HT-29 (cell line): ENCODE measurements at regions not wholly inside any gene's neighbourhood (a gene's known extent, or its start where the extent isn't known, plus 50 kb on each side); places are given as distances from the start of the nearest gene placed in this dataset.
A peak's percentile ranks its signal among the peaks of the same experiment; 100 is the strongest.
"Not testable (repeated sequence)": the region's sequence is repeated elsewhere in the genome, so short reads cannot be mapped to it uniquely, and the experiment has no call there.

Experiments used
- DNase-seq: peaks from one replicate; pipeline ENCODE4 v3.0.0-alpha.2; 2015; ENCODE audit warnings: low spot score

GRCh38 chr15:30030345-30030744 lies 52.4 kb upstream of the GOLGA8J start:
- peak; percentile 42 for DNase-seq

GRCh38 chr15:30023798-30024295 lies 58.9 kb upstream of the GOLGA8J start:
- no peak for DNase-seq

- DNase-seq = no peak
Measured at GRCh38 chr15:30010746-30011145, 72.0 kb upstream of the GOLGA8J start.

GRCh38 chr15:30008156-30008555 lies 74.6 kb upstream of the GOLGA8J start:
- no peak for DNase-seq

- DNase-seq = no peak
Measured at GRCh38 chr15:30001602-30002001, 81.2 kb upstream of the GOLGA8J start.

GRCh38 chr15:29998033-29998432 lies 84.7 kb upstream of the GOLGA8J start:
- DNase-seq = no peak

GRCh38 chr15:29997499-29997898 lies 85.3 kb upstream of the GOLGA8J start:
- no peak for DNase-seq

GRCh38 chr15:29994284-29994683 lies 88.5 kb upstream of the GOLGA8J start:
- no peak for DNase-seq

GRCh38 chr15:29990954-29991353 lies 91.8 kb upstream of the GOLGA8J start:
- DNase-seq = no peak

- DNase-seq = no peak
Measured at GRCh38 chr15:29990035-29990434, 92.7 kb upstream of the GOLGA8J start.

GRCh38 chr15:29988701-29989100 lies 94.1 kb upstream of the GOLGA8J start:
- no peak for DNase-seq

GRCh38 chr15:29986946-29987345 lies 95.8 kb upstream of the GOLGA8J start:
- no peak for DNase-seq

GRCh38 chr15:29978411-29979382 lies 104.1 kb upstream of the GOLGA8J start:
- no peak for DNase-seq

GRCh38 chr15:29974056-29974455 lies 108.7 kb upstream of the GOLGA8J start:
- DNase-seq = not testable (repeated sequence)

GRCh38 chr15:29972051-29972450 lies 110.7 kb upstream of the GOLGA8J start:
- DNase-seq = no peak

GRCh38 chr15:29970402-29970695 lies 112.4 kb upstream of the GOLGA8J start:
- DNase-seq = no peak

- no peak for DNase-seq
Measured at GRCh38 chr15:29969562-29970401, 113.0 kb upstream of the GOLGA8J start.

- DNase-seq = no peak
Measured at GRCh38 chr15:29968895-29969561, 113.7 kb upstream of the GOLGA8J start.

- DNase-seq = no peak
Measured at GRCh38 chr15:29968099-29968894, 114.5 kb upstream of the GOLGA8J start.

- no peak for DNase-seq
Measured at GRCh38 chr15:29962407-29962806, 120.3 kb upstream of the GOLGA8J start.
